NCI-H1092 treated with DMSO at 0.1 percent for 48 hours (cell line): ENCODE measurements at regions not wholly inside any gene's neighbourhood (a gene's known extent, or its start where the extent isn't known, plus 50 kb on each side); places are given as distances from the start of the nearest gene placed in this dataset.

Experiments
- DNase-seq: peaks from one replicate; lab custom pipeline; 2025; lab: John Stamatoyannopoulos, UW

DNA sequence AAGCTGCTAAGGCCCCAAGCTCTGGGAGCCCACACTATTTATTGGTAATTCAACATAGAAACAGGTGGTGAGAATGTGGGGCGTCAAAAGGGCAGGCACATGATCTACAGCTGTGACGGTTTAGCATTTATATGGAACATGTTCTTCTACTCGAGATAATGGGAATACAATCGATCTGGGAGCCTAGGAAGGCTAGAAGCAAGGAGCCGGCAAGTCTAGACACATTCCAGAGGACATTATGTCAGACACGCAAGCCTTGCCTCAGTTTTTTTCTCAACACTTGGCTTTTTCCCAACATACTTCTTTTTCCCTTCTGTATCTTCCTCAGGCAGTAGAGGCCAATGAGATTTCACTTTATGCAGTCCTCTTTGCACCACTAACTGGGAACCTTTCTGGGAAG lies 315.7 kb upstream of the SLITRK5 start:
- no peak for DNase-seq

DNA sequence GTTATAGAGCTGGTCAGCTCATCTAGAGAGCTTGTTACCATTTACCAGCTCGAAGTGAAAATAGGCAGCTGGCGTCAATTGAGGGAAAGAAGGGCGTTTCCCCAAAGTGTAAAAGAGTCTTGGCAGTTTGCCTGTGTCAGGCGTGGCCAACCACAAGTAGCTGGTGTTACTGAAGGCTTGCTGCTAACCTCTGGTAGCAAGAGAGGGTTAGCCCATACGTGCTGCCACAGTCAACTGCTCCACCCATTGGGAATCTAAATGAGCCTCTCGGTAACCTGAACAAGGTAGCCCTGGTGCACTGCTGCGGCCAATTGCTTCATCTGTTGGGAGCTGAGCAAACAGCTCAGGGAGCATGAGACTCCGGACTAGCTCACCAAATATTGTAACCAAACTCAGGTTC lies 314.9 kb upstream of the SLITRK5 start:
- no peak for DNase-seq

DNA sequence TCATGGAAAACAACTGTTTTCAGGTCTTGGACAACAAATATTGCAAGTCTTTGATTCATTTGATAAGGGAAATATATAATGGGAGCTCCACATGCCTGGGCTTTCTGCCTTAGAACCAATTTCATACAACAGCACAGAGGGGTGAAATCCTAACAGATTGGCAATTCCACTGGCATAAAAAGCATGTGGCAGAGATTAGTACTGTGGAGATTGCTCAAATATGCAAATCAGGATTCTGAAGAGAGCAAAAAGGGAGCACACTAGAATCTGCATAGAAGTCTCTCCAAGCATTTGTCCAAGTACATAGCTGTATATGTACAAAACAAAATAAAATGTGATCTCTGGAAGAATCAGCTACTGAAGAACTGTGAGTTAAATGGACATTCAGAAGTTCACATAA lies 312.9 kb upstream of the SLITRK5 start:
- no peak for DNase-seq

DNA sequence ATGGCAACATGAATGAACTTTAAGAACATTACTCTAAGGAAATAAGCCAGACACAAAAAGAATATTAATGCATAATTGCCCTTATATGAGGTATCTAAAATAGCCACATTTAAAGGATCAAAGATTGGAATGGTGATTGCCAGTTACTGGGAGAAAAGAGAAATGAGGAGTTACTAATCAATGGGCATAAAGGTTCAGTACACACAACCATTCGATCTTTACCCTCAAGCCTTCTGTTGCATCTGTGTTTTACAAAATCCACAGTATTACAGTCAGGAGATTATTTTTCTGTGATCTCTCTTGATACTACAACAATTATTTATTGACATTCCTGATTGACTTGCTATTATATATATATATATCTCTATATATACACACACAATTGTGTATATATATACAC lies 310.0 kb upstream of the SLITRK5 start:
- DNase-seq: no peak

DNA sequence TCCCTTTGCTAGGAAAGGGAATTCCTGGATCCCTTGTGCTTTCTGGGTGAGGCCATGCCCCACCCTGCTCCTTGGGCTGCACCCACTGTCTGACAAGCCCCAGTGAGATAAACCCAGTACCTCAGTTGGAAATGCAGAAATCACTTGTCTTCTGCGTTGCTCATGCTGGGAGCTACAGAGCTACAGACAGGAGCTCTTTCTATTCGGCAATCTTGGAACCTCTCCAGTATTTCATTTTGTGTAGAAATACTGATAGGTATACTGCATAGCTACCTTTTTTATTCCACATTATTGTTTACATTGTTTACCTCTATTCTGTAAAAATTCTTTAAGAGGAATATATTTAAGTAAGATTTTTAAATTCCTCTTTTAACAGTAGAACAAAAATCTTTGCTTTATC lies 302.5 kb upstream of the SLITRK5 start:
- DNase-seq: no peak

DNA sequence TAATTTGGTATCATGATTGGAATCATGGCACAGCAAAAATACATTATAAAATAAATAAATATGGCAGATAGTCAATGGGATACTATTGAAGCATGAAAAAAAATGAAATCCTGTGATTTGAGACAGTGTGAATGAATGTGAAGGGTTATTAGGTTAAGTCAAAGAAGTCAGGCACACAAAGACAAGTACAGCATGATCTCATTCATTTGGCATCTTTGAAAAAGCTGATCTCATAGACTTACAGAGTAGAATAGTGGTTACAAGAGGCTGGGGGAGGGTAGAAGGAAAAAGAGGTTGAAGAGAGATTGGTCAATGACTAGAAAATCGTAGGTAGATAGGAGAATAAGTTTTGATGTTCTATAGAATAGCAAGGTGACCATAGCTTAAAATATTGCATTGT lies 295.1 kb upstream of the SLITRK5 start:
- no peak for DNase-seq

DNA sequence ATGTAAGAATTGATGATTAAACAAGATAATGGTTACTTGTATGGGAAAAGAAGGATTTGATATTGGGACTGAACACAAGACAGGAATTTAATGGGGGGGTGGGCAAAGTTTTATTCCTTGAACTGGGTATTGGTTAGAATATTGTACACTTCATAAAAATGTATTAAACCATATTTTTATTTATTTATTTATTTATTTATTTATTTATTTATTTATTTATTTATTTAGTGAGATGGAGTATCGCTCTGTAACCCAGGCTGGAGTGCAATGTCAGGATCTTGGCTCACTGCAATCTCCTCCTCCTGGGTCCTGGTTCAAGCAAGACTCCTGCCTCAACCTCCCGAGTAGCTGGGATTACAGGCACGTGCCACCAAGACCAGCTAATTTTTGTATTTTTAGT lies 287.1 kb upstream of the SLITRK5 start:
- DNase-seq: no peak

DNA sequence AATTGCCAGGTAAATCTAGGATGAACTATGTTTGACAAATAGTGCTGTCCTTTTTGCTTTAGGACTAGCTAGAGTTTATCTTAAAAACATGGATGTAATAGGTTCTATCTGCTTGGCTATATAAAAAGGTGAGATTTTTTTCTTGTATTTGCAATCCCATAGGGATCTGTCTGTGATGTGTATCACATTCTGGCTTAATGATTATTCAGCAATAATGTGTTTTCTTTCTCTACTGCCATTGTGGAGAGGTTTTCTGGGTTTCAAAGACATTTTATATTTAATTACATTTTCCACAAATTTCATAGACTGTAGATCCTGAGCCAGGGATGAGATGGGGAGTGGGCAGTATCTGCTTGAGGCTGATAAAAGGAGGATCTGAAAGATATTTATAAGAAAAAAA lies 277.8 kb upstream of the SLITRK5 start:
- no peak for DNase-seq

DNA sequence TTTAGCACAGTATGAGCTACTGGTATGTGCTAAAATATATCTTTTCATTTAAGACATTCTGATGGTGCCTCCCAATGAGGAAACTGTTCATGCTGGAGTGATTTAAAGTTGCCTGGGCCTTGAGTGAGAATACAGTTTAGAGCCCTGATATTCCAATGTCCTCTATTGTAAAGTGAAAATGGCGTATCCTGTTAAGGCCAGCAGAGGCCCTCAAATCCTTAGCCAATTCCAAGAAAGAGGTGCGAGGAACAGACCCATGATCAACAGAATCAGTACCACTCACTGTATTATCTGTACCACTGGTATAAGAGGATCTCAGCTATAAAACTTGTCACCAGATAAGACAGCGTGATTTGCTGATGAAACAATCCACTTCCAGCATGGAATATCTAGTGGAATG lies 273.1 kb upstream of the SLITRK5 start:
- no peak for DNase-seq

DNA sequence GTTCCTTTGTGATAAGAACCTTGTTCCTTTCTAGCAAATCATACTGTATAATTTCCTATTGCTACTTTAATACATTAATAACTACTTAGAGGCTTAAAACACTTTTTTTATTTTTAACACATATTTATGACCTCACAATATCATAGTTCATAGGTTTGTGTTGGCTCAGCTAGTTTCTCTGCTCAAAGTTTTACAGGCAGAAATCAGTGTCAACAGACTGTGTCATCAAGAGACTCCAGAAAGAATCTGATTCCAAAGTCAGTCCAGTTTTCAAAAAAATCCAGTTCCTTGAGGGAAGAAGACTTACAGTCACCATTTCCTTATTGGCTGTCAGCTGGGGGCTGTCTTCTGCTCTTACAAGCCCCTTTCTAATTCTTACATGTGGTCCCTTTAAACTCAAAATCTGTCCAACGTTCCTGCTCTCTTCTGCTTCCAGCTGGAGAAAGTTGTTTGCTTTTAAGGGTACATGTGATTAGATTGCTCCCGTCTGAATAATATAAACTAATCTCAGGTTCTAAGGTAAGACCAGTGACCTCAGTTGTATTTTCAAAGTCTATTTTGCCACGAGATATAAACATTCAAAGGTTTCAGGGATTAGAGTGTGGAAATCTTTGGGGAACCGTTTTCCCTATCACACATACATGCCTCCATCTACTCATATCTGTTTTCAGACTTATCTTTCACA lies 267.3 kb upstream of the SLITRK5 start:
- DNase-seq: no peak

DNA sequence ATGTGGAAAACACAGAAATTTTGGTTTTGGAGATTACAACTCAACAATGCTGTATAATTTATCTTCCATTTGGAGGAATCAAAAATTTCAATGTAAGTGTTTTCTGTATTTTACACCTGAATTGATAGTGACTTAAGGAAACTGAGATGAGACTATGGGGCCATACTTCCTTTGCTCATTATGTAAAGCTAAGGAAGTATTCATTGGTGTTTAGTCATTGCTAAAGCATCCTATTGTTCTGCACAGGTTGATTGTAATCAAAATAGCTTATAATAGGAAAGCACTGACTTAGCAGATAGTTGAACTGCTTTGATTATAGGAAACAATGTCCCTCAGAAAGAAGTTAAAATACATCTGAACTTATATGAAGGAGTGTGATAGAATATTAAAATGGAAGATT lies 244.4 kb upstream of the SLITRK5 start:
- no peak for DNase-seq

DNA sequence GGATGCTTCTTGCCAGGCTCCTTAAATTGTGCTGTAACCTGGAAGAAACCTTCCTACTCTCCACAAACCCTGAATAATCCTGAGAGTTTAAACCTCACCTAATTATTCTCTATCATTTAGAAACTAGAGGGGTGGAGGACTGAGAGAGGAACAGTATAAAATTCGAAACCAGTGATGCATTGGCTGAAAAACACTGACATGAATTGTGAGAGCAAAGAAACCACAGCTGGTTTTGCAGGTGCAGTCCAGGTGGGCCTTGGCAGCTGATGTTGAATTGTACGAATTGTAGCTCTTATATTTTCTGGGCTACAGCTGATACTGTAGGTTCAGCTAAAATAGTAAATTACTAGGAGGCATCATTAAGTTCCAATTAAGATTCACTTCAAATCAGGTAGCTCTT lies 227.0 kb upstream of the SLITRK5 start:
- DNase-seq: peak; percentile 27

DNA sequence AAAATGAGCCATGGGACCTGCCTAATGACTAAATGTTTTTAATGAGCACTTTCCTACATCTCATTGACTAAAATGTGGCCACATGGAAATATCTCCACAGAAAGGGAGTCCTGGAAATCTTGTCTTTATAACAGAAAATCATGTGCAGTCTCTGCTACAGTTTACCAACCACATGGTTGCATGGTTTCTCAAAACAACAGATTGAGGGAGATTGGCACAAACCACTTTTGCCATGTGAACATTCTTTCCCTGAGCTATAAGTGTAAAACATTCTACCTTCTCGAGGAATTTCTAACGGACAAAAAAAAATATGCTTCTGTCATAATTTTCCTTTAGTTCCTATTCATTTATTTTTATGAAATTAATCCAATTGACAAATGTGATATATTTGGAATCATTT lies 218.9 kb upstream of the SLITRK5 start:
- no peak for DNase-seq

DNA sequence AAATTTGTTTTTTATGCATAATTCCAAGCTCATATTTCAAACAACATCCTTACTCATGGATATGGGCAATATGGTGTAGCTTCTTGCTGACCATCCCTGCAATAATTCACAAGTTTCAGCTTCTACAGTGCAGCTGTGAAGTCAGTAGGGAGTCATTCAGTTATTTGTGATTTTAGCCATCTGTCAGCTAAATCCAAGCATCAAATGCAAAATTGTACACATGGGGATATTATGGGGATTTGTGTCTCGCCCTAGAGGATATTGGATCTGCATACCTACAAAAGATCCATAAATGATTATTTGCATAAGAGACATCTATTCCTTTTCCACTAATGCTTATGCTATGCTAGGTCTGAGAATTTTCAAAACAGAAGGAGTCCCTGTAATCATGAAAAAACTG lies 217.9 kb upstream of the SLITRK5 start:
- DNase-seq: no peak

DNA sequence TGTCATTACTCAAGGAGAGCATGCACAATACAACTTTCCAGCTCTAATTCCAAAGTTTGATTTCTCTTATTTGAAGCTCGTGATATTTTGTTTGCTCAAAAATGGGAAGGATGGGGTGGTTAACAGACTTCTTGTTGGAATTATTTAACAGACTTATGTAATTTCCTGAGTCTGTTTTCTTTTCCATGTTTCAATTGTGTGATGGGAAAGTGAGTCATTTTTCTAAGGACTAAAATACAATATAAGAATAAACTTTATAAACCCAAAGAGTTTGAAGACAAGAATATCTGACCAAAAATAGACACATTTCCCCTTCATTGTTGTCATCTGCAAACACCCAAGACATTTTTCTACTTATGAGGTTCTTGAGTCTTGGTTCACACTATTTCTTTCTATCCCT lies 211.8 kb upstream of the SLITRK5 start:
- no peak for DNase-seq

DNA sequence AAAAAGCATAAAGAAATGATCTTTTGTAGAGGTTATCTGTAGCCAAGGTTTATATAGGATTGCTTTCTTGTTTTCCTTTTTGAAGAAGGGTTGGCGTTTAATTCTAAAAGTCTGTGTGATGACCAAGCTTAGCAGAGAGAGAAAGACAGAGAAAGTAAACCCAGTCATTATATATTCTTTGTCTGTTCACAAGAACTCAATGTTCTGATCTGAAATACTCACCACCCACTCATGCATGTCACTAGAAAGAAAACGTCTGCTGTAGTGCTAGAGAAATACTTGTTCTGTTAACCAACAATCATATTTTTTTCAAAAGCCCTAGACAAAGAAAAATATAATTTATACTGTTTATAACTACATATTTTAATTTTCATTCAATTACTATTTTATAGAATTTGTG lies 173.7 kb upstream of the SLITRK5 start:
- no peak for DNase-seq

DNA sequence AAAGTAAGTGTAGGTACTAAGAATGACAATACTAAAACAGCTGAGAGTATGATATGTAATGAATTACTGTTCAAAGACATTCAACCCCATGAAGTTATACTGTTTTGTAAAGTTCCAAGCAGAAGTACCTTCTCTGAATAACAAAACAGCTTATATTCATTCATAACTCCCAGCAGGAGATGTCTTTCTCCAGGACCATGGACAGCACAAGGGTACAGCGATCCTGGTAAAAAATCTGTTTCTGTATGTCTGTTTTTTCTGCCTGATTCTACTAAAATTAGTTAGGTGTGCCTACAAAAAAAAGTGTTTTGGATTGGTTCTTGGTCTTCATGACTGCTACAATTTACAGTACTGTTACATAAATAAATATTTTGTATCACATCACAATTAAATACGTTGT lies 172.5 kb upstream of the SLITRK5 start:
- no peak for DNase-seq

DNA sequence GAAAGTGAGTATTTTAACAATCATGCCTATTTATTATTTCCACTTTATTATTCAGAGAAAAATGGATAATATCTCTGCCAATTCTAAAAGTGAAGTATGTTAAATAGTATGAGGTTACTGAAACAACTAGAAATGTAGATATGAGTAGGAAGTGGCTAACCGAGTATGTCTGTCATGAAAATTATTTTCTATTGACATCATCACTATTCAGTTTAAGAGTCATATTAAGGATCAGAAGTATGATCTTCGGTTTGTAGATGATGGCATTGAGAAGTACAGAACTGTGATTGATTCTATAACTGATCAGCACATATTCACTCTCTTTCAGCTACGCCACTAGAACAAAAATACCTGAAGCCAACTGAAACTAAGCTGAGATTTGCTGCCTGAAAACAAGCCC lies 146.4 kb upstream of the SLITRK5 start:
- DNase-seq: no peak

DNA sequence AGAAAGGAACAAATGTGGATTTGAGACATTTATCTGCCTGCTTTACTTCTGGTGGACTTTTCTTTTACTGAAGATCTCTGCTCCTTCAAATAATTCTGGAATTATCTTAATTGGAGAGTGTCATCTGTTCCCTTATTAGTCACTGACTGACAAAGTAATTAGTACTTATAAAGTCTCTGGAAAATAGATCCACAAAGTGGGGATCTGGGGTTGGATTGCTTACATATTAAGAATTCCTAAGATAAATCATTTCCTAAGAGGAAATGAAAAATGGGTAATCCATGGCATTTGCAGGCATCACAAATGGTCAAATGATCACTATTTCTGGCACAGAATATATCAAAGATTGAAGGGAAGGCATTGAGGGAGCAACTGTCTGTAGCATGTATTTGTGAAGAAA lies 137.4 kb upstream of the SLITRK5 start:
- no peak for DNase-seq

DNA sequence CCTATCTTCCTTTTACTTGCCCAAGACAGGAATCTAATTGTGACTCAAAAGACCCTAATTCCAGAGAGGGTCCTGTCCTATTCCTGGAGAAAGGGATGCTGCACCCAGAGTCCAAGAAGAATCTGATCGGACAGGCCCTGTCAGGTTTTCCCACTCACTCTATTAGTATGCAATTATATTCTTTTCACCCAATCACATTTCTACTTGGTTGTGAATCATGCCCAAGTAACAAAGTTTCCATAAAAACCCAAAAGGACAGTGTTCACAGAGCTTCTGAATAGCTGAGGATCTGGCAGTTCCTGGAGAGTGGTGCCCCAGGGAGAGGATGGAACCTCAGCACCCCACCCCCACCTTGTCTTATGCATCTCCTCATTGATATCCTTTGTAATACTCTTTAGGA lies 135.3 kb upstream of the SLITRK5 start:
- DNase-seq: no peak

DNA sequence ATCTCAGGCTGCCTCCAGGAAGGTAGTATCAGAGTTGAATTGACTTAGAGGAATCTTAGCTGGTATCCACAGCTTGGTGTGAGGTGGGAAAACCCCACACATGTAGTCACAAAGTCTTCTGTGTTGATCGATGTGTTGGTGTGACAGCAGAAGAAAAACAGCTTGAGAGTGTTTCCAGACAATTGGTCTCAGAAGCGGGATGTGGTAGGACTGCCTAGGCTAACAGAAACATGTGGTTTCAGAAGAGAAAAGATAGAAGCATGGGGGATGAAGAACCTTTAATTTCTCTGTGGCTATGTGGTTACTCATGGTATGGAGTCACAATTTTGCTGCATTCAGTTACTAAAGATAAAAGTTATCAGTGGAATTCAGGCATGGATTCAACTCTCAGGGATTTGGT lies 134.7 kb upstream of the SLITRK5 start:
- DNase-seq: no peak

DNA sequence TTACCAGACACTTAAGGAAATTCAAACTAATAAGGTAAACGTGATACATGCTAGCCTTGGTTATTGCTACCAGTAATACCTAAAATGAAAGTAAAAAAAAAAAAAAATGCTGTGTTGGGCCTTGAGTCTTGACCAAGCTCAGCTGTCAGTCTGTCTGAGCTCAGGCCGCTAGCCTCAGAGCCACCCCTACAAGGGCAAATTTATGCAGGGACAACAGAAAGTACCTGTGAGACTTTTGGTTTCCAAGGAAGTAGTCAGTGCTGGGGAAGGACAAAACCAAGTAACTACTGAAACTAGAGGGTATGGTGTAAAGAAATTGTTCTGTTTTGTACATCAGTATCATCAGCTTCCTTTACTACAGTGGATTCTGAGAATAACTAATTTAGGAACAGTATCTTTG lies 134.3 kb upstream of the SLITRK5 start:
- no peak for DNase-seq

DNA sequence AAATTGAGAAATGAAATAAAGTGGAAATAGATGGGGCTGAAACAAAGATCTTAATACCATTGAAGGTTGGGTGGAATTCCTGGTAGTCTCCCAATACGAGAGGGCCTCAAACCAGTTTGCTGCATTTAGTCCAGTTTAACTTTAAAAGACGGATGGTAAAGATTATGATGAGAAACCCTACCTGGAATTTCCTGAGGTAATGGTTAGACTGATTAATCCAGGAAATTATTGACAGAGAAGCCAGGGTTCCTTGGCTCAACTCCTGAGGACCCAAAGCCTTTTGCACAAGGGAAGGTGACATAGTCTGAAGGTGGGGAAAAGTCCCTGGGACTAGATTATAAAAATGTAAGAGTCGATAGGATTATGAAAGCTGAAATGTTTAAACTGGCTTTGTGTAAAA lies 133.2 kb upstream of the SLITRK5 start:
- DNase-seq: no peak

DNA sequence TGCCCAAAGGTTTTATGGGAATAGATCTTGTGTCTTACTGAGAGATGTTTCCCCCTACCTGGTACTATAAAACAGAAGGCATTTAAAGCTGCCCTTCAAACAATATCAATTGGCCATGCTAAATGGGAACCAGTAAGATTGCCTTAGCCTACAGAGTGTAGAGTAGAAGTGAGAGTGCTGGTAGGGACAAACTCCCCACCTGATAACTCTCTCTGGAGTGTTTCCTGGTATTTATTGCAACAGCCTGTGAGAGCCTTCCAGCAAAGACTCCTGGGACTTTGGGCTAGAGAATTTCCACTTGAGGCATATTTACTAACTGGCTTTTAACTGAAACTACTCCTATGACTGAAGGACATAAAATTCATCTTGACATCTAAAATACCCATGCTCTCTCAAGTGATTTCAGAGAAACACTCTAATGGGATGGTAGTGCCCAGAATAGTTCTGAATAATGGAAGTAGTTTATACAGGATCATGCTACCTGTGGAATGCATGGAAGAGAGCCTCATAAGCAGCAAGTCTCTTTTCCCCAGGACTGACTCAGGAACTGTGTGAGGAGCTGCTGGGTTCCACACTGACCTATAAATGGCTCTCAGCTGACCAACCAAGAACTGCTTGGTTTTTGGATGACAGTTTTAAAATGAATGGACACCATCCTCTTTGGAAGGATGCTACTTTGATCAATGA lies 132.7 kb upstream of the SLITRK5 start:
- no peak for DNase-seq
